Muscle layer of colon (tissue), 2 donors: ENCODE measurements at regions not wholly inside any gene's neighbourhood (a gene's known extent, or its start where the extent isn't known, plus 50 kb on each side); places are given as distances from the start of the nearest gene placed in this dataset.
"Not testable (repeated sequence)": the region's sequence is repeated elsewhere in the genome, so short reads cannot be mapped to it uniquely, and the experiment has no call there.

ENCODE experiments used
- H3K27ac ChIP-seq: one replicate; pipeline ENCODE4 v1.7.0; 2013; ENCODE audit warnings: low read depth, mild to moderate bottlenecking, low read length, moderate library complexity
- H3K27me3 ChIP-seq, 2 donors: one replicate each; pipeline ENCODE4 v1.7.0; 2013; ENCODE audit warnings: low read length in 2 of 2, mild to moderate bottlenecking in 2 of 2; ENCODE audit not compliant: insufficient read depth in 2 of 2, control insufficient read depth in 1 of 2
- H3K36me3 ChIP-seq: one replicate; pipeline ENCODE4 v1.7.0; 2013; ENCODE audit warnings: mild to moderate bottlenecking, low read length; ENCODE audit not compliant: insufficient read depth
- H3K4me1 ChIP-seq: one replicate; pipeline ENCODE4 v1.7.0; 2013; ENCODE audit warnings: mild to moderate bottlenecking, low read length; ENCODE audit not compliant: insufficient read depth
- H3K4me3 ChIP-seq, 2 donors: one replicate each; pipeline ENCODE4 v1.7.0; 2013; ENCODE audit warnings: low read length in 2 of 2, low read depth in 1 of 2, mild to moderate bottlenecking in 1 of 2, moderate library complexity in 1 of 2
- H3K9ac ChIP-seq: one replicate; pipeline ENCODE4 v1.7.0; 2013; ENCODE audit warnings: low read length
- H3K9me3 ChIP-seq: one replicate; pipeline ENCODE4 v1.7.0; 2013; ENCODE audit warnings: mild to moderate bottlenecking, low read length
- donor health status: abdominal sarcoma.
- donor health status: Adenocarcinoma of cecum.

- no peak overlapping the region for H3K4me3 ChIP-seq
- H3K9ac ChIP-seq = no peak overlapping the region
- H3K4me1 ChIP-seq = no peaks in the 10 kb centered on the region
- H3K27ac ChIP-seq = no peak overlapping the region
- no peaks in the 10 kb centered on the region for H3K27me3 ChIP-seq
- no peaks in the 10 kb centered on the region for H3K36me3 ChIP-seq
- H3K9me3 ChIP-seq = no peaks in the 10 kb centered on the region
Measured at GRCh38 chr11:90326647-90327046, 103.8 kb upstream of the CHORDC1 start.

GRCh38 chr11:90323289-90323688 lies 100.4 kb upstream of the CHORDC1 start:
- Histone ChIP-seq H3K36me3 (no peaks in the 10 kb centered on the region), H3K4me3 (no peak overlapping the region), H3K27ac (no peak overlapping the region), H3K4me1 (no peaks in the 10 kb centered on the region), H3K9me3 (no peaks in the 10 kb centered on the region), H3K9ac (no peak overlapping the region), H3K27me3 (no peaks in the 10 kb centered on the region)

GRCh38 chr11:90321018-90321417 lies 98.2 kb upstream of the CHORDC1 start:
- Histone ChIP-seq H3K27ac (no peak overlapping the region), H3K4me1 (no peaks in the 10 kb centered on the region), H3K9me3 (no peaks in the 10 kb centered on the region), H3K36me3 (no peaks in the 10 kb centered on the region), H3K27me3 (no peaks in the 10 kb centered on the region), H3K4me3 (no peak overlapping the region), H3K9ac (no peak overlapping the region)

GRCh38 chr11:90318651-90319050 lies 95.8 kb upstream of the CHORDC1 start:
- Histone ChIP-seq H3K4me1 (no peaks in the 10 kb centered on the region), H3K9me3 (no peaks in the 10 kb centered on the region), H3K36me3 (no peaks in the 10 kb centered on the region), H3K27ac (no peak overlapping the region), H3K9ac (no peak overlapping the region), H3K27me3 (no peaks in the 10 kb centered on the region), H3K4me3 (no peak overlapping the region)

GRCh38 chr11:90310210-90310609 lies 87.4 kb upstream of the CHORDC1 start:
- no peaks in the 10 kb centered on the region for H3K4me1 ChIP-seq
- H3K9ac ChIP-seq = no peak overlapping the region
- H3K36me3 ChIP-seq = no peaks in the 10 kb centered on the region
- no peaks in the 10 kb centered on the region for H3K27me3 ChIP-seq
- H3K27ac ChIP-seq = no peak overlapping the region
- no peaks in the 10 kb centered on the region for H3K9me3 ChIP-seq
- H3K4me3 ChIP-seq = no peak overlapping the region

GRCh38 chr11:90309693-90310092 lies 86.8 kb upstream of the CHORDC1 start:
- Histone ChIP-seq H3K4me1 (no peaks in the 10 kb centered on the region), H3K9ac (no peak overlapping the region), H3K27ac (no peak overlapping the region), H3K36me3 (no peaks in the 10 kb centered on the region), H3K9me3 (no peaks in the 10 kb centered on the region), H3K27me3 (no peaks in the 10 kb centered on the region), H3K4me3 (no peak overlapping the region)

- Histone ChIP-seq H3K27ac (no peak overlapping the region), H3K27me3 (no peaks in the 10 kb centered on the region), H3K9me3 (no peaks in the 10 kb centered on the region), H3K4me1 (no peaks in the 10 kb centered on the region), H3K4me3 (no peak overlapping the region), H3K9ac (no peak overlapping the region), H3K36me3 (no peaks in the 10 kb centered on the region)
Measured at GRCh38 chr11:90294526-90294925, 71.7 kb upstream of the CHORDC1 start.

GRCh38 chr11:90294091-90294490 lies 71.2 kb upstream of the CHORDC1 start:
- Histone ChIP-seq H3K9ac (no peak overlapping the region), H3K4me3 (no peak overlapping the region), H3K9me3 (no peaks in the 10 kb centered on the region), H3K4me1 (no peaks in the 10 kb centered on the region), H3K27ac (no peak overlapping the region), H3K36me3 (no peaks in the 10 kb centered on the region), H3K27me3 (no peaks in the 10 kb centered on the region)

- Histone ChIP-seq H3K27ac (no peak overlapping the region), H3K4me1 (no peaks in the 10 kb centered on the region), H3K27me3 (no peaks in the 10 kb centered on the region), H3K9me3 (no peaks in the 10 kb centered on the region), H3K36me3 (no peaks in the 10 kb centered on the region), H3K4me3 (no peak overlapping the region), H3K9ac (no peak overlapping the region)
Measured at GRCh38 chr11:90288212-90288821, 65.5 kb upstream of the CHORDC1 start.

GRCh38 chr11:90286640-90287039 lies 63.8 kb upstream of the CHORDC1 start:
- no peaks in the 10 kb centered on the region for H3K27me3 ChIP-seq
- no peak overlapping the region for H3K4me3 ChIP-seq

GRCh38 chr11:90284171-90284570 lies 61.3 kb upstream of the CHORDC1 start:
- no peak overlapping the region for H3K27ac ChIP-seq
- no peak overlapping the region for H3K4me3 ChIP-seq
- no peaks in the 10 kb centered on the region for H3K9me3 ChIP-seq
- no peak overlapping the region for H3K9ac ChIP-seq
- no peaks in the 10 kb centered on the region for H3K4me1 ChIP-seq
- H3K36me3 ChIP-seq = no peaks in the 10 kb centered on the region
- H3K27me3 ChIP-seq = no peaks in the 10 kb centered on the region

More at GRCh38 chr11:90286640-90287039, 63.8 kb upstream of the CHORDC1 start:
- Histone ChIP-seq H3K9me3 (no peaks in the 10 kb centered on the region), H3K27ac (no peak overlapping the region), H3K4me1 (no peaks in the 10 kb centered on the region), H3K36me3 (no peaks in the 10 kb centered on the region), H3K9ac (no peak overlapping the region)

- H3K9ac ChIP-seq, H3K4me1 ChIP-seq, H3K27me3 ChIP-seq, H3K4me3 ChIP-seq, H3K9me3 ChIP-seq, H3K27ac ChIP-seq, H3K36me3 ChIP-seq: not testable (repeated sequence)
Measured at GRCh38 chr11:90282551-90283071, 59.8 kb upstream of the CHORDC1 start.
